B cell (primary cell): ENCODE measurements at regions not wholly inside any gene's neighbourhood (a gene's known extent, or its start where the extent isn't known, plus 50 kb on each side); places are given as distances from the start of the nearest gene placed in this dataset.

Experiments
- ATAC-seq: fragments of 200-7000 bp; cut with Tn5 transposase; one replicate; pipeline ENCODE4 v1.10.0; 2021; ENCODE audit warnings: low read depth, mild to moderate bottlenecking, moderate number of reproducible peaks, moderate library complexity
- CTCF ChIA-PET: fragments of 350-600 bp; sonication (Branson Sonifier 250); formaldehyde crosslinking; loops from one replicate; lab custom pipeline; 2021; ENCODE audit warnings: antibody characterized with exemption, inconsistent platforms; lab: Charles Lee
- POLR2A ChIA-PET: fragments of 350-600 bp; sonication (Branson Sonifier 250); formaldehyde crosslinking; loops from one replicate; lab custom pipeline; 2021; ENCODE audit warnings: antibody characterized with exemption; lab: Charles Lee
- DNase-seq: peaks from one replicate; pipeline ENCODE4 v3.0.0; 2013
- H2AFZ ChIP-seq: 2 replicates; pipeline ENCODE4 v1.6.1; 2012; ENCODE audit warnings: mild to moderate bottlenecking, low read depth, low read length; ENCODE audit not compliant: insufficient read depth, poor library complexity, severe bottlenecking
- H3K27ac ChIP-seq, 2 donors: 1 replicate in 1 of 2; 2 replicates in 1 of 2; pipeline ENCODE4 v1.5.1; 2012 to 2013; ENCODE audit warnings: low read length in 2 of 2, mild to moderate bottlenecking in 2 of 2, moderate library complexity in 1 of 2
- H3K27me3 ChIP-seq, 4 experiments: fragments of 200-600 bp in 1 of 4; sonication (generic) in 1 of 4; replicated peaks in 1 of 4; 1 replicate in 2 of 4; 2 replicates in 2 of 4; pipeline versions ENCODE4 v1.6.1 to v1.7.0; 2013 to 2016; ENCODE audit warnings: low read length in 3 of 4, mild to moderate bottlenecking in 2 of 4, mixed read lengths in 1 of 4, moderate library complexity in 1 of 4; ENCODE audit not compliant: insufficient read depth in 4 of 4, control insufficient read depth in 3 of 4; ENCODE audit errors: control extremely low read depth in 1 of 4
- H3K36me3 ChIP-seq, 2 experiments: replicated peaks in 1 of 2; 1 replicate in 1 of 2; 2 replicates in 1 of 2; pipeline versions ENCODE4 v1.6.1 to v1.7.1; 2013; ENCODE audit warnings: low read length in 1 of 2; ENCODE audit not compliant: insufficient read depth in 2 of 2, control insufficient read depth in 1 of 2; ENCODE audit errors: control extremely low read depth in 1 of 2, extremely low read depth in 1 of 2
- H3K4me1 ChIP-seq, 2 donors: fragments of 200-600 bp in 1 of 2; sonication (generic) in 1 of 2; 1 replicate in 1 of 2; 2 replicates in 1 of 2; pipeline versions ENCODE4 v1.5.1 to v1.6.1; 2013 to 2017; ENCODE audit warnings: low read length in 2 of 2; ENCODE audit not compliant: control insufficient read depth in 2 of 2, insufficient read depth in 2 of 2
- H3K4me2 ChIP-seq: replicated peaks from 2 replicates; pipeline ENCODE3; 2012; ENCODE audit warnings: mild to moderate bottlenecking, low read depth, low read length; ENCODE audit not compliant: poor library complexity, severe bottlenecking
- H3K4me3 ChIP-seq, 5 experiments: fragments of 200-600 bp in 1 of 5; sonication (generic) in 1 of 5; 1 replicate in 3 of 5; 2 replicates in 2 of 5; pipeline versions ENCODE4 v1.5.1 to v1.7.0; 2011 to 2016; ENCODE audit warnings: low read length in 4 of 5, mild to moderate bottlenecking in 4 of 5, low read depth in 2 of 5, control low read depth in 1 of 5, moderate library complexity in 1 of 5; ENCODE audit not compliant: insufficient read depth in 1 of 5; ENCODE audit errors: control extremely low read depth in 1 of 5, extremely low read depth in 1 of 5
- H3K79me2 ChIP-seq: fragments of 200-600 bp; sonication (generic); one replicate; pipeline ENCODE4 v1.6.0; 2016; ENCODE audit warnings: low read length; ENCODE audit not compliant: control insufficient read depth, insufficient read depth
- H3K9ac ChIP-seq: fragments of 200-600 bp; sonication (generic); 2 replicates; pipeline ENCODE4 v1.6.1; 2017; ENCODE audit warnings: mild to moderate bottlenecking, low read length, moderate library complexity
- H3K9me3 ChIP-seq, 3 donors: one replicate each; pipeline versions ENCODE4 v1.6.1 to v1.7.1; 2013; ENCODE audit warnings: low read length in 2 of 3; ENCODE audit not compliant: control insufficient read depth in 2 of 3, insufficient read depth in 1 of 3; ENCODE audit errors: control extremely low read depth in 1 of 3
- H4K20me1 ChIP-seq: 2 replicates; pipeline ENCODE4 v1.6.0; 2012; ENCODE audit warnings: mild to moderate bottlenecking, low read length; ENCODE audit not compliant: insufficient read depth, control insufficient read depth, poor library complexity, severe bottlenecking
- H3K27ac Mint-ChIP-seq: one replicate; pipeline ENCODE4 v1.8.0; 2021; ENCODE audit warnings: mixed read lengths
- H3K27me3 Mint-ChIP-seq: one replicate; pipeline ENCODE4 v1.8.0; 2021; ENCODE audit warnings: mixed read lengths
- H3K4me1 Mint-ChIP-seq: one replicate; pipeline ENCODE4 v1.8.0; 2021; ENCODE audit warnings: mixed read lengths
- H3K4me3 Mint-ChIP-seq: one replicate; pipeline ENCODE4 v1.8.0; 2021; ENCODE audit warnings: mixed read lengths
- H3K9me3 Mint-ChIP-seq: one replicate; pipeline ENCODE4 v1.8.0; 2022; ENCODE audit warnings: mixed read lengths; ENCODE audit not compliant: insufficient read depth
- EZH2 ChIP-seq: IDR thresholded peaks from 2 replicates; pipeline ENCODE4 v1.6.1; 2012; ENCODE audit warnings: borderline replicate concordance, low read depth, mild to moderate bottlenecking, moderate library complexity, low read length; ENCODE audit not compliant: insufficient read depth, poor library complexity, severe bottlenecking
- WGBS: methylation state at CpG from one replicate; pipeline ENCODE4 v1.1.5; 2013; ENCODE audit warnings: missing lambda C conversion rate; ENCODE audit not compliant: insufficient coverage; 5-methylcytosine and 5-hydroxymethylcytosine counted together
- intact Hi-C: fragments of 100-400 bp; cut with micrococcal nuclease; formaldehyde crosslinking; loops from one replicate; pipeline ENCODE4 v1.10.0; 2022
- TF ChIP-seq, protein P1 (sequence below): fragments of 200-600 bp; IDR thresholded peaks from one replicate; pipeline ENCODE4 v1.8.0; 2022; ENCODE audit warnings: antibody characterized with exemption, mild to moderate bottlenecking

- no peak overlapping the region for H2AFZ ChIP-seq
Observed at GRCh38 chr2:52115750-52116149, 1083.8 kb upstream of the NRXN1 start.

GRCh38 chr2:52113338-52113737, 1081.4 kb upstream of the NRXN1 start:
- H3K4me3 ChIP-seq, result no peak overlapping the region
- H3K9ac ChIP-seq, result no peak overlapping the region
- no peaks in the 10 kb centered on the region for H4K20me1 ChIP-seq
- H3K27me3 Mint-ChIP-seq, result no peaks in the 10 kb centered on the region
- no peak overlapping the region for H3K4me2 ChIP-seq
- no peak for ATAC-seq
- no peaks in the 10 kb centered on the region for H3K4me1 ChIP-seq
- H3K27ac Mint-ChIP-seq, result no peak overlapping the region
- no peak overlapping the region for H3K27ac ChIP-seq
- no peak overlapping the region for H2AFZ ChIP-seq
- CTCF ChIA-PET, result no interaction called here
- TF ChIP-seq, protein P1, sequence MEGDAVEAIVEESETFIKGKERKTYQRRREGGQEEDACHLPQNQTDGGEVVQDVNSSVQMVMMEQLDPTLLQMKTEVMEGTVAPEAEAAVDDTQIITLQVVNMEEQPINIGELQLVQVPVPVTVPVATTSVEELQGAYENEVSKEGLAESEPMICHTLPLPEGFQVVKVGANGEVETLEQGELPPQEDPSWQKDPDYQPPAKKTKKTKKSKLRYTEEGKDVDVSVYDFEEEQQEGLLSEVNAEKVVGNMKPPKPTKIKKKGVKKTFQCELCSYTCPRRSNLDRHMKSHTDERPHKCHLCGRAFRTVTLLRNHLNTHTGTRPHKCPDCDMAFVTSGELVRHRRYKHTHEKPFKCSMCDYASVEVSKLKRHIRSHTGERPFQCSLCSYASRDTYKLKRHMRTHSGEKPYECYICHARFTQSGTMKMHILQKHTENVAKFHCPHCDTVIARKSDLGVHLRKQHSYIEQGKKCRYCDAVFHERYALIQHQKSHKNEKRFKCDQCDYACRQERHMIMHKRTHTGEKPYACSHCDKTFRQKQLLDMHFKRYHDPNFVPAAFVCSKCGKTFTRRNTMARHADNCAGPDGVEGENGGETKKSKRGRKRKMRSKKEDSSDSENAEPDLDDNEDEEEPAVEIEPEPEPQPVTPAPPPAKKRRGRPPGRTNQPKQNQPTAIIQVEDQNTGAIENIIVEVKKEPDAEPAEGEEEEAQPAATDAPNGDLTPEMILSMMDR, result no peak
- no peak for TF ChIP-seq EZH2
- no peak overlapping the region for H3K4me3 Mint-ChIP-seq
- H3K27me3 ChIP-seq, result no peaks in the 10 kb centered on the region
- peaks cover 0 to 4% (median 0%) of the 10 kb centered on the region in 3 donors for H3K9me3 ChIP-seq
- H3K9me3 Mint-ChIP-seq, result no peaks in the 10 kb centered on the region
- no peaks in the 10 kb centered on the region for H3K79me2 ChIP-seq
- H3K4me1 Mint-ChIP-seq, result no peaks in the 10 kb centered on the region
- POLR2A ChIA-PET, result no interaction called here
- no peak for DNase-seq
- H3K36me3 ChIP-seq, result no peaks in the 10 kb centered on the region
- intact Hi-C loops, result no loop called here

More at GRCh38 chr2:52115750-52116149, 1083.8 kb upstream of the NRXN1 start:
- Histone ChIP-seq H3K9ac (no peak overlapping the region), H3K4me3 (no peak overlapping the region), H3K4me1 (no peaks in the 10 kb centered on the region), H3K27ac (no peak overlapping the region), H3K36me3 (no peaks in the 10 kb centered on the region), H3K79me2 (no peaks in the 10 kb centered on the region), H3K9me3 (no peaks in the 10 kb centered on the region), H4K20me1 (no peaks in the 10 kb centered on the region), H3K27me3 (no peaks in the 10 kb centered on the region), H3K4me2 (no peak overlapping the region)
- CTCF ChIA-PET, result no interaction called here
- TF ChIP-seq, protein P1, result no peak
- no peak for TF ChIP-seq EZH2
- H3K9me3 Mint-ChIP-seq, result no peaks in the 10 kb centered on the region
- no peak for DNase-seq
- POLR2A ChIA-PET, result no interaction called here
- H3K4me1 Mint-ChIP-seq, result no peaks in the 10 kb centered on the region
- no peak overlapping the region for H3K4me3 Mint-ChIP-seq
- intact Hi-C loops, result no loop called here
- H3K27me3 Mint-ChIP-seq, result no peaks in the 10 kb centered on the region
- WGBS, result no CpG with 5 or more reads among the region's 1 CpG
- no peak overlapping the region for H3K27ac Mint-ChIP-seq
- no peak for ATAC-seq
